A549 (cell line): ENCODE measurements at regions not wholly inside any gene's neighbourhood (a gene's known extent, or its start where the extent isn't known, plus 50 kb on each side); places are given as distances from the start of the nearest gene placed in this dataset.

ENCODE experiments used
- BHLHE40 ChIP-seq: IDR thresholded peaks from 2 replicates; pipeline ENCODE4 v1.6.1; 2012; ENCODE audit warnings: low read depth, low read length, inconsistent platforms
- CEBPB ChIP-seq, 2 experiments: fragments of >200 bp in 1 of 2; sonication (Bioruptor Twin) in 1 of 2; formaldehyde crosslinking in 1 of 2; IDR thresholded peaks; 2 replicates each; pipeline ENCODE4 v1.6.1; 2012 to 2016
- CTCF ChIP-seq: fragments of >200 bp; sonication (Bioruptor Twin); formaldehyde crosslinking; IDR thresholded peaks from 3 replicates; pipeline ENCODE4 v1.5.1; 2016
- FOSL2 ChIP-seq, 2 experiments: fragments of 450-650 bp in 1 of 2; fragments of >200 bp in 1 of 2; sonication (Bioruptor Twin) in 1 of 2; formaldehyde crosslinking; IDR thresholded peaks; 2 replicates each; pipeline versions ENCODE4 v1.5.0 to v1.6.1; 2016 to 2020; ENCODE audit warnings: mild to moderate bottlenecking in 1 of 2, moderate library complexity in 1 of 2
- MAFK ChIP-seq: fragments of 450-650 bp; IDR thresholded peaks from 2 replicates; pipeline ENCODE4 v1.6.1; 2014; ENCODE audit not compliant: partially characterized antibody
- MAX ChIP-seq: IDR thresholded peaks from 2 replicates; pipeline ENCODE4 v1.6.1; 2012
- POLR2A ChIP-seq: IDR thresholded peaks from 2 replicates; pipeline ENCODE4 v1.6.1; 2012; ENCODE audit warnings: mild to moderate bottlenecking, low read length
- RFX5 ChIP-seq: fragments of 450-650 bp; IDR thresholded peaks from 2 replicates; pipeline ENCODE4 v1.7.1; 2014; ENCODE audit warnings: antibody characterized with exemption, mild to moderate bottlenecking, moderate library complexity
- SMC3 ChIP-seq: fragments of >200 bp; sonication (Bioruptor Twin); formaldehyde crosslinking; IDR thresholded peaks from 3 replicates; pipeline ENCODE4 v1.6.1; 2018; ENCODE audit warnings: inconsistent platforms
- USF2 ChIP-seq: fragments of 450-650 bp; IDR thresholded peaks from 2 replicates; pipeline ENCODE4 v1.6.1; 2014; ENCODE audit warnings: antibody characterized with exemption
- ZFP36 ChIP-seq: fragments of 450-650 bp; IDR thresholded peaks from 2 replicates; pipeline ENCODE4 v1.6.1; 2014; ENCODE audit warnings: borderline replicate concordance; ENCODE audit not compliant: partially characterized antibody

GRCh38 chr6:1164600-1164999, 147.3 kb upstream of the FOXQ1 start:
- TF ChIP-seq CTCF, result no peak
- no peak for TF ChIP-seq CEBPB (IDR thresholded peaks at IDR 0.05)
- no peak for TF ChIP-seq RFX5
- TF ChIP-seq MAX, result no peak
- no peak for TF ChIP-seq MAFK
- TF ChIP-seq POLR2A, result no peak
- TF ChIP-seq USF2, result no peak
- TF ChIP-seq SMC3, result no peak
- no peak for TF ChIP-seq ZFP36
- no peak for TF ChIP-seq BHLHE40
- TF ChIP-seq FOSL2 (IDR thresholded peaks at IDR 0.05), result no peak
- no peak for TF ChIP-seq FOSL2 (CRISPR knock-in tag; IDR thresholded peaks at IDR 0.05)
